IMR-90 (cell line): ENCODE measurements at regions not wholly inside any gene's neighbourhood (a gene's known extent, or its start where the extent isn't known, plus 50 kb on each side); places are given as distances from the start of the nearest gene placed in this dataset.

Experiments
- ATAC-seq: fragments of 200-7000 bp; cut with Tn5 transposase; 2 replicates; pipeline ENCODE4 v1.9.1; 2020; ENCODE audit warnings: low read depth, mild to moderate bottlenecking, moderate library complexity
- BruUV-seq: library from RNA; stranded (reverse); fragments of 400-500 nt; replicated peaks from 2 replicates; lab custom pipeline; 2021; lab: Mats Ljungman, UMichigan
- CTCF ChIA-PET: fragments of 300-600 bp; formaldehyde crosslinking; extraction: SDS; loops from one replicate; lab custom pipeline; 2021; ENCODE audit warnings: antibody characterized with exemption; lab: Yijun Ruan, JAX
- POLR2A ChIA-PET: fragments of 300-600 bp; sonication (Branson Sonifier 250); formaldehyde crosslinking; loops from one replicate; lab custom pipeline; 2022; ENCODE audit warnings: antibody characterized with exemption; ENCODE audit not compliant: unreplicated experiment; lab: Charles Lee
- DNase-seq: peaks from one replicate; pipeline ENCODE4 v3.0.0; 2013
- H2AFZ ChIP-seq: replicated peaks from 2 replicates; pipeline ENCODE3; 2013; ENCODE audit warnings: low read length, mild to moderate bottlenecking; ENCODE audit not compliant: poor library complexity
- H2AK5ac ChIP-seq: 2 replicates; pipeline ENCODE4 v1.6.1; 2013; ENCODE audit warnings: low read depth, low read length, inconsistent platforms
- H2AK9ac ChIP-seq: replicated peaks from 2 replicates; pipeline ENCODE3; 2013; ENCODE audit warnings: mild to moderate bottlenecking, low read depth, low read length, moderate library complexity; ENCODE audit not compliant: poor library complexity
- H2BK120ac ChIP-seq: 2 replicates; pipeline ENCODE4 v1.6.1; 2013; ENCODE audit warnings: low read depth, low read length, inconsistent platforms
- H2BK15ac ChIP-seq: 3 replicates; pipeline ENCODE4 v1.6.1; 2013; ENCODE audit warnings: low read depth, low read length, inconsistent platforms
- H2BK20ac ChIP-seq: 2 replicates; pipeline ENCODE4 v1.6.1; 2013; ENCODE audit warnings: low read depth, mild to moderate bottlenecking, inconsistent platforms, low read length, moderate library complexity
- H2BK5ac ChIP-seq: 2 replicates; pipeline ENCODE4 v1.6.1; 2013; ENCODE audit warnings: mild to moderate bottlenecking, low read depth, low read length, inconsistent platforms; ENCODE audit not compliant: poor library complexity, severe bottlenecking
- H3K14ac ChIP-seq: replicated peaks from 2 replicates; pipeline ENCODE4 v1.6.1; 2013; ENCODE audit warnings: low read depth, low read length, inconsistent platforms
- H3K18ac ChIP-seq: 2 replicates; pipeline ENCODE4 v1.6.1; 2013; ENCODE audit warnings: low read depth, low read length, control low read depth
- H3K23ac ChIP-seq: 2 replicates; pipeline ENCODE4 v1.6.1; 2013; ENCODE audit warnings: low read depth, low read length, inconsistent platforms
- H3K27ac ChIP-seq: 2 replicates; pipeline ENCODE4 v1.5.1; 2013; ENCODE audit warnings: mild to moderate bottlenecking, control low read depth, low read length; ENCODE audit not compliant: insufficient read depth
- H3K27me3 ChIP-seq: 2 replicates; pipeline ENCODE4 v1.6.1; 2013; ENCODE audit warnings: low read length; ENCODE audit not compliant: control insufficient read depth, insufficient read depth
- H3K36me3 ChIP-seq: 2 replicates; pipeline ENCODE4 v1.6.1; 2013; ENCODE audit warnings: low read length, mixed read lengths; ENCODE audit not compliant: control insufficient read depth, insufficient read depth
- H3K4ac ChIP-seq: 2 replicates; pipeline ENCODE4 v1.6.1; 2013; ENCODE audit warnings: low read depth, low read length, inconsistent platforms
- H3K4me1 ChIP-seq: 2 replicates; pipeline ENCODE4 v1.6.1; 2013; ENCODE audit warnings: low read length, mixed read lengths; ENCODE audit not compliant: control insufficient read depth, insufficient read depth
- H3K4me2 ChIP-seq: 2 replicates; pipeline ENCODE4 v1.6.1; 2013; ENCODE audit warnings: low read depth, mild to moderate bottlenecking, control low read depth, low read length, moderate library complexity
- H3K4me3 ChIP-seq: 2 replicates; pipeline ENCODE4 v1.5.1; 2013; ENCODE audit warnings: low read depth, mild to moderate bottlenecking, control low read depth, low read length, moderate library complexity; ENCODE audit not compliant: insufficient read depth
- H3K56ac ChIP-seq: 2 replicates; pipeline ENCODE4 v1.6.1; 2013; ENCODE audit warnings: low read length, inconsistent platforms; ENCODE audit not compliant: insufficient read depth; ENCODE audit errors: extremely low read depth
- H3K79me1 ChIP-seq, 2 experiments: 2 replicates each; pipeline ENCODE4 v1.6.1; 2013; ENCODE audit warnings: low read length in 2 of 2, inconsistent platforms in 1 of 2, low read depth in 1 of 2
- H3K9ac ChIP-seq: 2 replicates; pipeline ENCODE4 v1.6.1; 2013; ENCODE audit warnings: low read depth, low read length, control low read depth
- H3K9me1 ChIP-seq: 2 replicates; pipeline ENCODE4 v1.6.1; 2013; ENCODE audit warnings: low read length, inconsistent platforms; ENCODE audit not compliant: insufficient read depth
- H3K9me3 ChIP-seq: 2 replicates; pipeline ENCODE4 v1.6.1; 2013; ENCODE audit warnings: low read length; ENCODE audit not compliant: control insufficient read depth, insufficient read depth
- H4K20me1 ChIP-seq: 2 replicates; pipeline ENCODE4 v1.6.1; 2013; ENCODE audit warnings: low read length, inconsistent platforms; ENCODE audit not compliant: insufficient read depth
- H4K5ac ChIP-seq: 2 replicates; pipeline ENCODE4 v1.6.1; 2013; ENCODE audit warnings: mild to moderate bottlenecking, low read depth, low read length, control low read depth
- H4K8ac ChIP-seq, 2 experiments: 2 replicates each; pipeline ENCODE4 v1.6.1; 2013; ENCODE audit warnings: low read depth in 2 of 2, low read length in 2 of 2, control low read depth in 1 of 2, inconsistent platforms in 1 of 2
- H4K91ac ChIP-seq: 2 replicates; pipeline ENCODE4 v1.6.1; 2013; ENCODE audit warnings: low read depth, low read length, inconsistent platforms; ENCODE audit not compliant: insufficient read depth
- BHLHE40 ChIP-seq: fragments of 150-350 bp; IDR thresholded peaks from 2 replicates; pipeline ENCODE4 v1.6.1; 2016; ENCODE audit warnings: mild to moderate bottlenecking, low read depth, low read length
- CEBPB ChIP-seq: IDR thresholded peaks from 2 replicates; pipeline ENCODE4 v1.6.1; 2012; ENCODE audit warnings: low read depth, low read length, improper control_type of control experiment
- FOS ChIP-seq: fragments of 150-350 bp; IDR thresholded peaks from 2 replicates; pipeline ENCODE4 v1.6.1; 2016; ENCODE audit warnings: low read depth, low read length
- MXI1 ChIP-seq: IDR thresholded peaks from 2 replicates; pipeline ENCODE4 v1.6.1; 2012; ENCODE audit warnings: low read depth, mild to moderate bottlenecking, low read length, moderate library complexity, borderline replicate concordance
- NFE2L2 ChIP-seq: fragments of 150-350 bp; IDR thresholded peaks from 2 replicates; pipeline ENCODE4 v1.6.1; 2016; ENCODE audit warnings: low read depth, mild to moderate bottlenecking, low read length
- POLR2A ChIP-seq: IDR thresholded peaks from 2 replicates; pipeline ENCODE4 v1.6.1; 2012; ENCODE audit warnings: mild to moderate bottlenecking, low read depth, low read length
- RAD21 ChIP-seq: IDR thresholded peaks from 2 replicates; pipeline ENCODE4 v1.6.1; 2012; ENCODE audit warnings: low read length, improper control_type of control experiment
- RFX5 ChIP-seq: IDR thresholded peaks from 2 replicates; pipeline ENCODE4 v1.8.0; 2012; ENCODE audit warnings: low read depth, mild to moderate bottlenecking, low read length, moderate library complexity
- SMC3 ChIP-seq: fragments of 150-350 bp; IDR thresholded peaks from 2 replicates; pipeline ENCODE4 v1.6.1; 2016; ENCODE audit warnings: low read depth, mild to moderate bottlenecking, antibody characterized with exemption, low read length, moderate library complexity
- USF2 ChIP-seq: fragments of 150-350 bp; IDR thresholded peaks from 2 replicates; pipeline ENCODE4 v1.6.1; 2017; ENCODE audit warnings: mild to moderate bottlenecking, antibody characterized with exemption, low read length, low read depth
- WGBS, 2 experiments: methylation state at CpG; one replicate each; pipeline versions ENCODE4 v1.1.5 to v1.1.7; 2013; ENCODE audit warnings: missing lambda C conversion rate in 2 of 2; ENCODE audit not compliant: insufficient read length in 1 of 2; ENCODE audit errors: extremely low coverage in 2 of 2; 5-methylcytosine and 5-hydroxymethylcytosine counted together
- dilution Hi-C: fragments of 300-500 bp; cut with HindIII; formaldehyde crosslinking; loops from one replicate; pipeline ENCODE4 v1.14.3; 2018; ENCODE audit warnings: low sequenced_read_pairs; ENCODE audit not compliant: unreplicated experiment
- in situ Hi-C: fragments of 300-500 bp; cut with MboI; formaldehyde crosslinking; loops from 3 replicates; pipeline ENCODE4 v1.14.3; 2019; ENCODE audit warnings: low sequenced_read_pairs, inconsistent platforms, mixed read lengths
- intact Hi-C: fragments of 100-400 bp; cut with micrococcal nuclease; formaldehyde crosslinking; loops from 2 replicates; pipeline ENCODE4 v1.10.0; 2022

DNA sequence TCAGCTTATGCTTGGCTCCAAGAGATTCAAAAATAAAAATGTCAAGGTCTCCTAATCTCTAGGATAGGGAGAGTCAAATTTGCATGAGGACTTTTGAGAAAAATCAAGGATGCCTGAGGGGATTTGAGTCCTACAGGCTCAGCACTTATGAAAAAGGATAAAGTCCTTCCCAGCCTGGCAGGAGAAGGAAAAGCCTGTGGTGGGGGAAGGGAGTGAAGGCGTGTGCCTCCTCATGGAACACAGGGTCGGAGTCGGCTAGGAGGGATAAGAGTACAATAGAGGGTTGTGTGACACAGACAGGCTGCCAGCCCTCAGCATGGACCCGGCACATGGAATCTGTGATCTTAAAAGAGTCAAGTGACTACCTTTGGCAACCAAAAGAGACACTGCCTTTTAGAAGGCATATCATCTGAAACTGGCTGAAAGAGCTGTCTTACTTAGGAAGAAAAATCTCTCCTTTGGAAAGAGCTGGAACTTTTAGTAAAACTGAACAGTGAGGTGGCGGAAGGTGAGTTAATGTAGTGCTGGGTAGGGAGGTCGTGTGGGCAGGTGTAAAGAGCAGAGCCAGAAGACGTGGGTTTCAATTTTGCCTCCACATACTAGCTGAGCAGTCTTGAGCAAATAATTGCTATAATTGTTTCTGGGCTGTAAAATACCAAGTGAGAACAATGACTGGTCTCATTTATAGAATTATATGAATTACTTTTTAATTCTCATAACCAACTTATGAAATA, 58.8 kb upstream of the RDX start:
- no peak overlapping the region for H3K9ac ChIP-seq
- WGBS, 2 experiments = 17% methylated on average over 1 of the region's 7 CpGs; no CpG with 5 or more reads in 1 of the 2 experiments
- no peaks in the 10 kb centered on the region for H3K9me1 ChIP-seq
- no TSS peak for BruUV-seq
- H3K4me1 ChIP-seq = peaks cover 4% of the 10 kb centered on the region; the same call in 1 of the 2 replicates
- in situ Hi-C loops (loop anchor here (25.0 kb wide), 1 partner anchor 493 kb away; no protein-coding TSS in a partner anchor), intact Hi-C loops (no loop called here), dilution Hi-C loops (no loop called here)
- H2BK120ac ChIP-seq = no peak overlapping the region
- ChIA-PET POLR2A (no interaction called here), CTCF (no interaction called here)
- H3K4me2 ChIP-seq = no peak overlapping the region
- H2BK20ac ChIP-seq = no peak overlapping the region
- no peak overlapping the region for H2AFZ ChIP-seq
- H4K8ac ChIP-seq = no peak overlapping the region
- H3K4me3 ChIP-seq = no peak overlapping the region
- ATAC-seq = no peak
- H3K27me3 ChIP-seq = no peaks in the 10 kb centered on the region
- H3K18ac ChIP-seq = no peak overlapping the region
- no peak overlapping the region for H2AK5ac ChIP-seq
- H3K14ac ChIP-seq = no peak overlapping the region
- H3K23ac ChIP-seq = no peak overlapping the region
- no peak overlapping the region for H4K5ac ChIP-seq
- H3K4ac ChIP-seq = no peak overlapping the region
- no peak for TF ChIP-seq RAD21
- TF ChIP-seq USF2 = no peak
- no peak for TF ChIP-seq CEBPB
- TF ChIP-seq POLR2A = no peak
- no peak for TF ChIP-seq RFX5
- no peak for TF ChIP-seq SMC3
- no peak for TF ChIP-seq BHLHE40
- no peak for TF ChIP-seq NFE2L2
- TF ChIP-seq FOS = no peak
- no peak for TF ChIP-seq MXI1
- H3K9me3 ChIP-seq = no peaks in the 10 kb centered on the region
- no peak overlapping the region for H4K91ac ChIP-seq
- H3K56ac ChIP-seq = no peak overlapping the region
- H4K20me1 ChIP-seq = no peaks in the 10 kb centered on the region
- DNase-seq = no peak
- no peak overlapping the region for H2BK5ac ChIP-seq
- no peak overlapping the region for H2AK9ac ChIP-seq
- no peak overlapping the region for H3K27ac ChIP-seq
- no peak overlapping the region for H2BK15ac ChIP-seq
- H3K36me3 ChIP-seq = no peaks in the 10 kb centered on the region
- no peaks in the 10 kb centered on the region for H3K79me1 ChIP-seq
